ENCODE measurements at regions not wholly inside any gene's neighbourhood (a gene's known extent, or its start where the extent isn't known, plus 50 kb on each side); places are given as distances from the start of the nearest gene placed in this dataset.

GRCh38 chr4:28435314-28435713 is 1574.7 kb downstream of the STIM2 start:
- no peak for TF ChIP-seq CTCF (IDR thresholded peaks at IDR 0.05)
- no peak for TF ChIP-seq POLR2A (IDR thresholded peaks at IDR 0.05)
